ENCODE measurements at regions not wholly inside any gene's neighbourhood (a gene's known extent, or its start where the extent isn't known, plus 50 kb on each side); places are given as distances from the start of the nearest gene placed in this dataset.
"Not testable (repeated sequence)": the region's sequence is repeated elsewhere in the genome, so short reads cannot be mapped to it uniquely, and the experiment has no call there.

GRCh38 chr12:88809841-88810240 is 229.6 kb upstream of the KITLG start:
- not testable (repeated sequence) for TF ChIP-seq POLR2A (IDR thresholded peaks at IDR 0.05; ENCODE audit: low read depth, low read length); POLR2AphosphoS5 (IDR thresholded peaks at IDR 0.05; ENCODE audit: low read depth, low read length); TAF1 (IDR thresholded peaks at IDR 0.05; ENCODE audit: borderline replicate concordance, low read depth, low read length)

Measured in GM12892 (cell line).